ENCODE measurements at regions not wholly inside any gene's neighbourhood (a gene's known extent, or its start where the extent isn't known, plus 50 kb on each side); places are given as distances from the start of the nearest gene placed in this dataset.
"Not testable (repeated sequence)": the region's sequence is repeated elsewhere in the genome, so short reads cannot be mapped to it uniquely, and the experiment has no call there.

DNA sequence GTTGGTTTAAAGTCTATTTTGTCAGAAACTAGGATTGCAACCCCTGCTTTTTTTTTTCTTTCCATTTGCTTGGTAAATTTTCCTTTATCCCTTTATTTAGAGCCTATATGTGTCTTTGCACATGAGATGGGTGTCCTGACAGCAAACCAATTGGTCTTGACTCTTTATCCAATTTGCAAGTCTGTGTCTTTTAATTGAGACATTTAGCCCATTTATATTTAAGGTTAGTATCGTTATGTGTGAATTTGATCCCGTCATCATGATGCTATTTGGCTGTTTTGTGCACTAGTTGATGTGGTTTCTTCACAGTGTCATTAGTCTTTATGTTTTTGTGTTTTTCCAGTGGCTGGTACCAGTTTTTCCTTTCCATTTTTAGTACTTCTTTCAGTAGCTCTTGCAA lies 127.7 kb upstream of the ZNF267 start:
- DNase-seq (ENCODE audit: low spot score): no peak

DNA sequence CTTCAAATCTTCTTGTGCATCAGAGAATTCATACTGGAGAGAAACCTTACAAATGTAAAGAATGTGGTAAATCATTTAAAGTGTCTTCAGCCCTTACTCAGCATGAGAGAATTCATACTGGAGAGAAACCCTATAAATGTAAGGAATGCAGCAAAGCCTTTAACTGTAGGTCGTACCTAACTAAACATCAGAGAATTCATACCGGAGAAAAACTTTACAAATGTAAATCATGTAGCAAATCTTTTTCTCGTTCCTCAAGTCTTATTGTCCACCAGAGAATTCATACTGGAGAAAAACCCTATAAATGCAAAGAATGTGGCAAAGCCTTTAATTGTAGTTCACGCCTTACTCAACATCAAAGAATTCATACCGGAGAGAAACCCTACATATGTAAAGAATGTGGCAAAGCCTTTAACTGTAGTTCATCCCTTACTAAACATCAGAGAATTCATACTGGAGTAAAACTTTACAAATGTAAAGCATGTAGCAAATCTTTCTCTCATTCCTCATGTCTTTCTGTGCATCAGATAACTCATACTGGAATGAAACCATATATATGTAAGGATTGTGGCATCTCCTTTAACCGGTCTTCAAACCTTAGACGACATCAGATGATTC lies 118.5 kb upstream of the ZNF267 start:
- DNase-seq (ENCODE audit: low spot score): no peak

DNA sequence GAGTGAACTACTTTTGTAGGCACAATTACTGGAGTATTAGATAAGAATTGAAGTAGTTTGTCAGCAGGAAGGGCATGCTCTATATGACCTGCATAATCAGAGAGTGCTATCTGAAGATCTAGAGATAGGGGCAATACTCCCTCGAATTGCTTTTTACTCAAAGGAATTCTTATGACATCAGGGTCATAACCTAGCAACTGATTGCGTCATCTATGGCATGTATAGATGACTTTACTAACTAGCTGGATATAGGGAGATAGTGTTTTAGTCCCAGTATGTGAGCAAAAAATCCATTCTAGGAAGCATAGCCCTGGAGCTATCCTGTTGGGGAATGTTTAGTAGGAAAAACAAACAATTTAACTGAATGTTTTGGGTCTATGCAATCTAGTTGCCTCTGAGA lies 109.5 kb upstream of the ZNF267 start:
- DNase-seq (ENCODE audit: low spot score): no peak

DNA sequence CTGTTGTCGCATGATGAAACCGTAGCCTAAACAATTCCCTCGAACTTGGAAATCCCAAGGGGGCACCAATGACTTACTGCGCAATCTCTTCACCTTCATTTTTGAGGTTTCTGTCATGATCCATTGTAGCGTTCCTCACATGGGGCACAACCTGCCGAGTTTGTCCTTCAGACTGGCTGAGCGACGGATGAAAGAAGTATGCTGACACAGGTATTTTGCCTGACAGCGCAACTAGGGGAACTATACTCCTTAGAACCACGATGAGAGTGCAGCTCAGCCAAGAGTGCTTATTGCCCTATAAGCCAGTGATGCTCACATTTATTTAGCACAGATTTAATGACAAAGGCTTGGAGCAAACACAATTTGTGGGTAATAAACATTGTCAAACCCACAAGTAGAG lies 106.3 kb upstream of the ZNF267 start:
- DNase-seq (ENCODE audit: low spot score): no peak

DNA sequence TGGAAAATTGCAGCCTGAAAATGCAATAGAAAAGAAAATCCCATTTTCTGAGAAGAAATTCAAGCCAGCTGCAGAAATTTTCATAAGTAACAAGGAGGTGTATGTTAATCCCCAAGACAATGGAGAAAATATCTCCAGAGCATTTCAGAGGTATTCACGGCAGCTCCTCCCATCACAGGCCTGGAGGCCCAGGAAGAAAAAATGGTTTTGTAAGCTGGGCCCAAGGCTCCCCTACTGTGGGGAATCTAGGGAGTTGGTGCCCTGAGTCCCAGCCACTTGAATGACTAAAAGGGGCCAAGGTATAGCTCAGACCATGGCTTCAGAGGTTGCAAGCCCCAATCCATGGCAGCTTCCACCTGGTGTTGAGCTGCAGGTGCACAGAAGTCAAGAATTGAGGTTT lies 93.3 kb upstream of the ZNF267 start:
- no peak for DNase-seq (ENCODE audit: low spot score)

DNA sequence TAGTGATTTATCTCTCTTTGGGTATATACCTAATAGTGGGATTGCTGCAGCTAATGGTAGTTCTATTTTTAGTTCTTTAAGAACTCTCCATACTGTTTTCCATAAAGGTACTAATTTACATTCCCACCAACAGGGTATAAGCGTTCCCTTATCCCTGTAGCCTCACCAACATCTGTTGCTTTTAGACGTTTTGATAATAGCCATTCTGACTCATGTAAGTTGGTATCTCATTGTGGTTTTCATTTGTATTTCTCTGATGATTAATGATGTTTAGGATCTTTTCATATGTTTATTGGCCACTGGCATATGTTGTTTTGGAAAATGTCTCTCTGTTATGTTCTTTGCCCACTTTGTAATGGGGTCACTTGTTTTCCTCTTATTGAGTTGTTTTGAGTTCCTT lies 88.5 kb upstream of the ZNF267 start:
- no peak for DNase-seq (ENCODE audit: low spot score)

DNA sequence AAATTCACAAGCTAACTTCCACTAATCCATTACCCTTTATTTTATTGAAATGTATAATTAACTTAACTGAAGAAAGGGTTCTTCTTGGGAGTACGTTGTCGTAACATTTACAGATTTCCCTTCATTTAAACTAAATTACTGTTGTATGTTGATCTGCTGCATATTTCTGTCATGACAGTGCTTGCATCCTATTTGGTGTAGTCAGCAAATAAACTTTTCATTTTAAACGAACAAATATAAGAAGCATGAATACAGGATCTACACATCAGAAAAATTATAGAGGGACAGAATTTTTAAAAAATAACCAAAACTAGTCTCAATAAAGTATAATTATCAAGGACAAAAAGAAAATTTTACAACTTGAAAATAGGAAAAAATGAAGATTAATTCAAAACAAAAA lies 66.5 kb upstream of the ZNF267 start:
- no peak for DNase-seq (ENCODE audit: low spot score)

DNA sequence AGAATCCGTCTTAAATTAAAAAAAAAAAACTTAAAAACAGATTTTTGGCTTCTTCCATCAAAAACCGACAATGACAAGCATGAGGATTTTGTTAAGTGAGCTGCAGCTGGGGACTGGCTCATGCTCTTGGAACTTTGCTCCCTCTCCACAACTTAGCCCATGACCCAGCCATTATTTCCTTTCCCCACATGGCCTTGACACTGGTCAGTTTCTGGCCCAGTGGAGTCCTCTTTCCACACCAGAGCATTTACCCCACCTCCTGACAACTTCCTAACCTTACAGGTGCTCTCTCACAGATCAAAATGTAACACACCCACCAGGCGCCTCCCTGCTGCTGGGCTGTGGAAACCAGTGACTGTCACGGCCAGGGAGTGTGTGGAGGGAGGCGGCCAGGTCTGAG lies 62.7 kb upstream of the ZNF267 start:
- DNase-seq (ENCODE audit: low spot score): no peak

DNA sequence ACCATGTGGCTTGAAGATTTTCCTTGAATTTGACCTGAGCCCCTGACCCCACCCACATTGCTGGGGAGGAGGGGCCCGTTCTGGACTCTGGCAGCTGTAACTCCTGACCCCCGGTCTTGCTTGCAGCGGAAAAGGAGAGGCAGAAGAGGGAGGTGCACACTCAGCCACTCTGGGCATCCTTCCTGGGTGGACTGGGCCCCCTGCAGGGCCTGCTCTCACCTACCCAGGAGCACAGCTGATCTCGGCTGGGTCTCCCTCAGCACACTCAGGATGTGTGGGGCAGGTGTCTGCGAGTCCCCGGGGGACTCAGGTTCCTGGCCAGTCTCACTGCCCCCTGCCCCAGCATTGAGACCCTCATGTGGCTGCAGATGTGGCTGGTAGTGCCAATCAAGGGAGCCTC lies 57.5 kb upstream of the ZNF267 start:
- not testable (repeated sequence) for DNase-seq (ENCODE audit: low spot score)

DNA sequence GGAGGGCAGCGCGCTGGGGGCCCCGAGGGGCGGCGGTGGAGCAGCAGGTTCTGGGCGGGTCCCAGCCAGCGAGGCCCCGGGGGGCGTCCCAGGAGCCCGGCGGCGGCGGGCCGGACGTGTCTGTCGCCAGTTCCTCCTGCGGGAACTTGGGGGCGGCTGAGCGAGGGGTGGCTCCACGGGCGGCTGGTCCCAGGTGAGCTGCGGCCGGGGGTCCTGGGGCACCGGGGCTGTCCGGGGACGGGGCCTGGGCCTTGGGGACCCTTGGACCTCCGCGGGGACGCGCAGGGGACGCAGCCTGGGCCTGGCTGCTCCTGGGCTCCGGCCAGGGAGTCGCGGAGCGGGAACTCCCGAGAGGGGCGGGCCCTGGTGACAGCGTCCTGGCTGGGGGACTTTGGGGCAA lies 54.2 kb upstream of the ZNF267 start:
- no peak for DNase-seq (ENCODE audit: low spot score)

DNA sequence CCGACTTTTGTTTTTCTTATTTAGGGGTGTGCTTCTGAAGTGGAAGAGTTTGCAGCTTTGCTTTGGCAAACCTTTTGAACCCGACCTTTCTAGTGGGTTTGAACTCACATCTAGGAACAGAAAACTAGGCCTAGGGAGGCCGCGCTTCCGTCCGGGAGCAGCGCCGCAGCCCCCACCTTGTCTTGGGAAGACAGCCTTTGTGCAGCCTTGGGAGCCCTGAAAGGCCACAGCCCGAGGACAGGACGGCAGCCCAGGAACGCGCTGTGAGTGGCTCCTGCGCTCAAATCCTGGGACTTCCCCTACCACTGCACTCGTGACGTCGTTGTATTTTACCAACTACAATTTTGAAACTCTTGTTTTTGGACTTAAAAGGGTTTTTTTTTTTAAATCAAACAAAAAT lies 53.7 kb upstream of the ZNF267 start:
- DNase-seq (ENCODE audit: low spot score): no peak

All from NAMALWA (cell line).